HG03354 (cell line): ENCODE measurements at regions not wholly inside any gene's neighbourhood (a gene's known extent, or its start where the extent isn't known, plus 50 kb on each side); places are given as distances from the start of the nearest gene placed in this dataset.

Experiments
- ATAC-seq: cut with Tn5 transposase; IDR thresholded peaks from one replicate; pipeline ENCODE4 v1.9.1; 2021; ENCODE audit warnings: mild to moderate bottlenecking; ENCODE audit not compliant: unreplicated experiment, poor library complexity, severe bottlenecking

- ATAC-seq = no peak
Measured at GRCh38 chr7:79893991-79894390, 240.6 kb upstream of the GNAI1 start.

- ATAC-seq = no peak
Measured at GRCh38 chr7:79882922-79883321, 251.7 kb upstream of the GNAI1 start.

GRCh38 chr7:79880312-79880711, 254.3 kb upstream of the GNAI1 start:
- no peak for ATAC-seq

- ATAC-seq = no peak
Measured at GRCh38 chr7:79877874-79878465, 256.7 kb upstream of the GNAI1 start.

- no peak for ATAC-seq
Measured at GRCh38 chr7:79876848-79877252, 257.8 kb upstream of the GNAI1 start.

GRCh38 chr7:79874797-79875196, 259.8 kb upstream of the GNAI1 start:
- ATAC-seq = no peak

GRCh38 chr7:79872176-79872575, 262.5 kb upstream of the GNAI1 start:
- no peak for ATAC-seq

GRCh38 chr7:79868010-79868409, 266.6 kb upstream of the GNAI1 start:
- ATAC-seq = no peak

- no peak for ATAC-seq
Measured at GRCh38 chr7:79862447-79863210, 272.0 kb upstream of the GNAI1 start.

- no peak for ATAC-seq
Measured at GRCh38 chr7:79855172-79855571, 279.5 kb upstream of the GNAI1 start.

- no peak for ATAC-seq
Measured at GRCh38 chr7:79854621-79855020, 280.0 kb upstream of the GNAI1 start.

GRCh38 chr7:79837915-79838314, 296.7 kb upstream of the GNAI1 start:
- ATAC-seq = no peak

GRCh38 chr7:79833616-79834015, 301.0 kb upstream of the GNAI1 start:
- no peak for ATAC-seq

GRCh38 chr7:79828866-79829265, 305.8 kb upstream of the GNAI1 start:
- no peak for ATAC-seq

- ATAC-seq = no peak
Measured at GRCh38 chr7:79823246-79823951, 311.2 kb upstream of the GNAI1 start.

GRCh38 chr7:79822620-79823240, 311.9 kb upstream of the GNAI1 start:
- no peak for ATAC-seq

- ATAC-seq = no peak
Measured at GRCh38 chr7:79820387-79820786, 314.2 kb upstream of the GNAI1 start.

GRCh38 chr7:79810916-79811315, 323.7 kb upstream of the GNAI1 start:
- no peak for ATAC-seq

- no peak for ATAC-seq
Measured at GRCh38 chr7:79806161-79806734, 328.4 kb upstream of the GNAI1 start.

GRCh38 chr7:79790656-79791262, 337.3 kb upstream of the MAGI2 start:
- no peak for ATAC-seq
